ENCODE measurements at regions not wholly inside any gene's neighbourhood (a gene's known extent, or its start where the extent isn't known, plus 50 kb on each side); places are given as distances from the start of the nearest gene placed in this dataset.
"Not testable (repeated sequence)": the region's sequence is repeated elsewhere in the genome, so short reads cannot be mapped to it uniquely, and the experiment has no call there.

DNA sequence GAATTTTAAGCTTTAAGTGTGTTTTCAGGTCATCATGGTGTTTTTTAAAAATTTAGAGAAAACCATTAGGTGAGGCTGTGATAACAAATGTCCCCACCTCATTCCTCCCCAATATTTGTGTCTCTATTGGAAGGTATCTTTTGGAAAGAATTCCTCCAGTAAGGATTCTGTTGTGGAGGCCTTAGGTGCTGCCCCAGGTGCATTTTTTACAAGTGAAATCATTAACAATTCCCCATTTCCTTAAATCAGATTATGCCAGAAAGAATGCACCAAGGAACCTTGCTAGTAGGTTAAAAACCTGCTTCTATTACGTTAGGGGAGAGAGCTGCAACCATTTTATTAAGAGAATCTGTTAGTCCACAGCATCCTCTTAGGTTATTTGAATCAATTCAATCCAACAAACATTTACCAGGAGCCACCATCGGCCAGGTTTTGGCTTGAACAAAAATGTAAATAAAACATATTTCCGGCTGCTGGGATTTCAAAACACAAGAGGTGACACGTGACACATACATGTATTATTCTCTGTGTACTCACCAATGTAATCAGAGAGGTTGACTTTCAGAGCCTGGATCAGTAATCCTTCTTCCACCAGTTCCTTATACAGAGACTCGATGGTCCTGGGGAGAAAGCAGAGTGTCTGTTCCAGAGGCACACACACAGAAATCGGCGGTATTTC, 112.5 kb upstream of the ASB18 start:
- DNase-seq = no peak

DNA sequence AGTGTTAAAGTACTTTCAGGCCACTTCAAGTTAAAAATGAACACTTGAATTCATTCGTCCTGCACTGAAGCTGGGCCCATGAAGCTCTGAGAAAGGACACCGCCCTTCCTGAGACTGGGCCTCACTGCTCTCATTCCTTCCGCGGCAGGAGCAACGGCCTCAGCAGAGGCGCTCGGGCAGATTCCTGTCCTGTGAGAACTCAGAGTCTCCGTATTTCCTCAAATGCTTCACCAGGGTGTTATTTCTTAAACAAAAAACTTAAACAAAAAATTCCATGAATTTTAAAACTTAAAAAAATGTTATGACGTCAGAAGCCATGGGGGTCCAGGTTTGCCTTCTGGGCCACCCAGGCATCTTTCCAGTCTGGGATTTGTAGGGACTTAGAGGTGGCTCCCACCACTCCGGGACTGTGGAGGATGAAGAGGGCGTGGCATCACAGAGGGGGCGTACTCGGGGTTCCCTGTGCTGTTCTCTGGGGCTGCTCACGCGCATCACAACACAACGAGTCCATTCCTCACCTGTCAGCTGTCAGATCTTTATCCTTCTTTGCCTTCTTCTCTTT, 115.9 kb upstream of the ASB18 start:
- DNase-seq = no peak

DNA sequence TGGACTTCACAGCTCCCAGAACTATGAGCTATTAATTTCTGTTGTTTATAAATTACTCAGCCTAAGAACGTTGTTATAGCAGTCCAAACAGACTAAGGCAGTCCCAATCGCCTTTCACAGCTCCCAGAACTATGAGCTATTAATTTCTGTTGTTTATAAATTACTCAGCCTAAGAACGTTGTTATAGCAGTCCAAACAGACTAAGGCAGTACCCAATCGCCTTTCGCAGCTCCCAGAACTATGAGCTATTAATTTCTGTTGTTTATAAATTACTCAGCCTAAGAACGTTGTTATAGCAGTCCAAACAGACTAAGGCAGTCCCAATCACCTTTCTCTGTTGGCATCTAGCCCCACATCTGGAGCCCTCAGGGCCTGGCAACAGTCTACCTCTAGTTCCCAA, 117.0 kb upstream of the ASB18 start:
- not testable (repeated sequence) for DNase-seq

DNA sequence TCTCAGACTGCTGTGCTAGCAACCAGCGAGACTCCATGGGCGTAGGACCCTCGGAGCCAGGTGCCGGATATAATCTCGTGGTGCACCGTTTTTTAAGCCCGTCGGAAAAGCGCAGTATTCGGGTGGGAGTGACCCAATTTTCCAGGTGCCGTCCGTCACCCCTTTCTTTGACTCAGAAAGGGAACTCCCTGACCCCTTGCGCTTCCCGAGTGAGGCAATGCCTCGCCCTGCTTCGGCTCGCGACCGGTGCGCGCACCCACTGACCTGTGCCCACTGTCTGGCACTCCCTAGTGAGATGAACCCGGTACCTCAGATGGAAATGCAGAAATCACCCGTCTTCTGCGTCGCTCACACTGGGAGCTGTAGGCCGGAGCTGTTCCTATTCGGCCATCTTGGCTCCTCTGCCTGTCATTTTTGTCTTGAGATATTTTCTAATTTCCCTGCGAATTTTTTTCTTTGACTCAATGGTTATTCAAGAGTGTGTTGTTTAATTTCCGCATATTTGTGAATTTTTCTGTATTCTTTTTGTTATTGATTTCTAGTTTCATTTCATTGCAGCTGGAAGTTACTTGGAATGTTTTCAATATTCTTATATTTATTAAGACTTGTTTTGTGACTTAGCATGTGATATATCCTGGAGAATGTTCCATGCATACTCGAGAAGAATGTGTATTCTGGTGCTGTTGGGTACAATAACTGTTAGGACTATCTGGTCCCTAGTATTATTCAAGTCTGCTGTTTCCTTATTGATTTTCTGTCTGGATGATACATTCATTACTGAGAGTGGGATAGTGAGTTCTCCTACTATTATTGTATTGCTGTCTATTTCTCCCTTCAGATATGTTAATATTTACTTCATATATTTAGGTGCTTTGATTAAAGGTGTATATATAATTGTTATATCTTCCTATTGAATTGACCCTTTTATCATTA, 125.3 kb upstream of the ASB18 start:
- not testable (repeated sequence) for DNase-seq

DNA sequence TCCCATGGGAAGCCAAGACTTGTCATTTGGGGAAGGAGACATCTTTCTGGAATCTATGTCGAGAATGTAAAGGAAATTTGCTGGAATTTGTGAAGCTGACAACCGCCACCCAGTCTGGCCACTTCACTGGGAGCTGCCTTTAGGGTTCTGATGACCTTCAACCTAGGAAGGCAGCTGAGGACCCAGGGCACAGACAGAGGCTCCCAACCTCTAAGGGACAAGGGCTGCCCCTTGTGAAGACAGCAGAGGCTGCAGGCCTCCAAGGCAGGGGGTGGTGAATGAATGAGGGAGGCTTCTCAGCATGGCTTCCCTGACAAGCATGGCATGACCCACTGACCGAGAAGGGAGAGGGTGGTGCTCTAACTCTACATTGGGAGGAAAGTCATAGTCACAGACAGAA, 128.9 kb upstream of the ASB18 start:
- no peak for DNase-seq

DNA sequence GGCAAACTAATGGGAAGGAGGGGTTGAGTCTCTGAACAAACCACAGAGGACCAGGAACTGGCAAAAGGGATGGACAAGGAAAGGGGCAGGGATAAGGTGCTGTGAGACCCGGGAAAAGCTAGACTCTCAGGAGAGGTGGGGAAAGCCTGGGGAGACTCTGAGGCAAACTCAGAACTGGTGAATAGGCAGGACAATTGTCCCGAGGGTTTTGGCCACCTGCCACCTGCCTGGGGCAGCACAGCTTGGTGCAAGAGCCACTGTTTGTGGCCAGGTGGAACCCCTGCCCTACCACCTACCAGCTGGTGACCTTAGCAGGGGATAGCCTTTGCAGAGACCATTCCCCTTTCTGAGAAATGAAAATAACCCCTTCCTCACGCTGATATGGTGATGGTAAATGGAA, 129.4 kb upstream of the ASB18 start:
- DNase-seq = no peak

DNA sequence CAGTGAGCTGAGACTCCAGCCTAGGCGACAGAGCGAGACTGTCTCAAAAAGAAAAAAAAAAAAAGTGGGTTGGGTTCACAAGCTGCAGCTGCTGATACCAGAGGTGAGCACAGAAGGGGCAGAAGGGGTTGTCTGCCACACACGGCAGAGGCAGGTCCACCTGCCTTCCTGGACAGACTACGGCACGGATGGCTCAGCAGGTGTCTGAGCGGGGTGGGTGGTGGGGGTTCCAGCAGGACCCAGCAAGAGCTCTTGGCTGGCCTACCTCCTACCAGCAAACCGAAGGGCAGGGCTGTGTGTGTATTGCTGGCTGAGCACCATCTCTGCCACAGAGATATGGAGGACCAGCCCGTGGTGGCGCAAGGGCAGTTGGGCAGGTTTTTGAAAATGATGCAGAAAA, 130.4 kb upstream of the ASB18 start:
- DNase-seq = no peak

DNA sequence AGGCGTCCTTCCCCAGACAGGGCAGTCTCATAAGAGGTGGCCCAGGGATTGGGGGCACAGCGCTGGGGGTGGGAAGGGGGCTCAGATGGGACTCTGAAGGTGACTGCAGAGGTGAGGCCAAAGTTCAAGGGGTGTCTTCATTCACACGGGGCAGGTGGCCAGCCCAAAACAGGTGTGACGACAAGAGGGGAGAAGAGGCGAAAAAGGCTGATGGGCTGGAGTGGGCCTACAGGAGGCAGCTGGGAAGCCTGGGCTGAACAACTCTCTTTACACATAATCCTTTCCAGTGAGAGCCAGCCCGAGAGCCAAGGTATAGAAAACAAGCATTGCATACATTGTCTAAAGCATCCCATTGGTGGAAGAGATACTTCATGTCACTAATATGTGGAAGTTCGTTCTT, 130.9 kb upstream of the ASB18 start:
- no peak for DNase-seq

DNA sequence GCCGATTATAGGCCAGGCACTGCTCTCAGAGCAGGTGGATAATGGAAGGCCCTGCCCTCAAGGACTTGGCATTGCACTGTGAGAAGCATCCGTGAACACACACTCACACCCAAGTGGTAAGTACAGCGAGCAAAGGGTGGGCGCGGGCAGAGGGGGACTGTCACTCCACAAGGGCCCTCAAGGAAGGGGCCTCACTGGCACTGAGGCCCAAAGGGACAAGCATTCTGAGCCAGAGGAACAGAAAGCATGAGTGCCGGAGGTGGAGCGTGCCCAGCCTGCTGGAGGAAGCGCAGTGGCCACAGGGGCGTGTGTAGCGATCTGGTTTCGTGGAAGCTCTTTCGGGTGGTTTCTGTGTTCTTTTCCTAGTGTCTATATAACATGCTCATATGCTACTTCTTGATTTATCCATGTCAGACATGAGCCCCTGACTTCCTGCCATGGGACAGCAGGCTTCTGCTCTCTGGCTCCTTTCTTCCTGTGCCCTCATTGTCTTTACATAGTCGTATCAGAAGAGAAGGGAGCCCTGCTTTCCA, 132.7 kb upstream of the ASB18 start:
- no peak for DNase-seq

DNA sequence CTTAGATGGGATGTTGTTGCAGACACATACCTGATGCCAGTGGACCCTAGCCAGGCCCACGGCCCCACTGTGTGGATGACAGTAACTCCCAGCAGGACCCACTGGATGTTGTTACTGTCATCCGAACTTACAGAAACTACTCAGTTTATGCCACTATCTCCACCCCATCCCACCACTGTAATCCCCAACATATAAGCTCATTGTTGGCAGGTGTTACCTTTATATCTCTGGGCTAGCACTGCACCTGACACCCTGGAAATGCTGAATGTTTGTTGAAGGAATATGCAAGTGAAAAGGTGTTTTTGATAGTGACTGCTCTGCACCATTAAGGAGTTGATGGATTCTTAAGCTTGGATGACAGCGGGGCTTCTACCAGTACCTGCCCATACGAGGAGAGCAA, 133.5 kb upstream of the ASB18 start:
- no peak for DNase-seq

DNA sequence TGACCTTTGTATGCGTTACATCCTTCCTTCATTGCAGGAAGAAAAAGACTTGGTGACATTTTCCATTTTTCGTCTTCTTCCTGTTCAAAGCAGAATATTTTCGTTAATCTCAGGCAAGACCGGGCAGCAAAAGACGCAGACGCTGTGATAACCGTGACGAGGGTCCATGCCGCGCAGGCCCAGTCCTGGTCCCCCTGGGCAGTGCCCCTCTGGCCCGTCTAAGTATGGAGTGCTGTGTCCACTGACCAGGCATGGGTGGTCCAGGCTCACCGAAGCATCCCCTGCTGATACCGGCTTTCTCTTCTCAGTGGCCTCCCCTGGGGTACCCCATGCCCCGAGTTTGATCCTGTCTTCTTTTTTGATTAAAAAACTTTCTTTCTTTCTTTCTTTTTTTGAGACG, 135.2 kb upstream of the ASB18 start:
- no peak for DNase-seq

DNA sequence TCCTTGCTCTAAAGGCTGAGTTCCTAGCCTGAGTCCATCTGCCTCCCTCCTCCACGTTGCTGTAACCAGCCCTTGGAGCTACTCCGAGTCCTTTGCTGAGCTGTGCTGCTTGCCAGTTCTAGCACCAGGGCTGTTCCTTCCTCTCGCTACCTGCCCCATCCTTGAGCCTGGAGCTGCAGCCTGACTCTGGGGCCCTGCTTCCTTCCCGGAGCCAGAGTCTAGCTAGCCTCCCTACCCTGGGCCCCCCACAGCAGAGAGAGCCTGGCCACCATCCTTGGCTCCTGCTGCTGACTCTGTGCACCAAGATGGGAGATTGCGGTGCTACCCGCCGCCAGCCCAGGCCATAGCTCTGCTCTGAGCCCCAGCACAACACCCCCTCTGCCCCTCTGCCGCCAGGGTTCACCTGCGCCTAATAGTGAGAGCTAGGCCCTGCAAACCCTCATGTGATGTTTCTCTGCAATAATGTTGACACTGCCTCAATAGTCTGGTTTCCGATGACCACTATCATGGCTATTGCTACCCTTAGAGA, 135.9 kb upstream of the ASB18 start:
- DNase-seq = no peak

DNA sequence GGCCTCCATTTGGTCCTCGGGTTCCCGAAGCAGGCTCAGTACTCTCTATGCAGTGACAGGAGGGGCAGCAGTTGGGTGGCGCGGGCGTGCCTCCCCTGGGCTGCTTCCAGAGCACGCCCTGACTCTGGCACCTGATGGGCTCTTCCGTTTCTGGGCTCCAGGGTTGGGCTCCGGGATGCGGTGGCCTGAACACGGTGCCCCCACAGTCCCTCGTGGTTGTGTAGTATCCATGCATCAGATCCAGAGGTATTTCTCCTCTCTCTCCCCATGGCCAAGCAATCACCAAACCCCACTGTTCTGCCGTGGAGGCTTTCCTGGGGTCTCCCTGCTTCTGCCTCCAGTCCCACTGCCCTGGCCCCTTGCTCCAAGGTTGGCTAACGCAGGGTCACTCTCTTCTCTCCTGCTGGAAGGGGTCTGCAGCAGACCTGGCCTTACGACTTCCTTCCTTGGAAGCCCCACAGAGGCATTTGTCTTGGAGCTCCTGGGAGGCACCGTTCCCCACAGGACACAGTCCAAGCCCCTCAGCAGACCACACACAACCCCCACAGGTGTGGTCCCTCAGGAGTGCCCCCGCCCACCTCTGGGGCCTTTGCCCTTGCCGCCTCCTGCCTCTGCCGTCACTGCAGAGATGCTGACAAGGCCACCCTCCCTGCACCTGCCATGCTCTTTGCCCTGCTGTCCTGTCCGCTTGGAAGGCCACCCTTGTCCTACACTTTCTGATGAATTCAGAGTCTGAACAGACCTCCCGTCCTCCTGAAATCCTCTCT, 136.6 kb upstream of the ASB18 start:
- DNase-seq = no peak

DNA sequence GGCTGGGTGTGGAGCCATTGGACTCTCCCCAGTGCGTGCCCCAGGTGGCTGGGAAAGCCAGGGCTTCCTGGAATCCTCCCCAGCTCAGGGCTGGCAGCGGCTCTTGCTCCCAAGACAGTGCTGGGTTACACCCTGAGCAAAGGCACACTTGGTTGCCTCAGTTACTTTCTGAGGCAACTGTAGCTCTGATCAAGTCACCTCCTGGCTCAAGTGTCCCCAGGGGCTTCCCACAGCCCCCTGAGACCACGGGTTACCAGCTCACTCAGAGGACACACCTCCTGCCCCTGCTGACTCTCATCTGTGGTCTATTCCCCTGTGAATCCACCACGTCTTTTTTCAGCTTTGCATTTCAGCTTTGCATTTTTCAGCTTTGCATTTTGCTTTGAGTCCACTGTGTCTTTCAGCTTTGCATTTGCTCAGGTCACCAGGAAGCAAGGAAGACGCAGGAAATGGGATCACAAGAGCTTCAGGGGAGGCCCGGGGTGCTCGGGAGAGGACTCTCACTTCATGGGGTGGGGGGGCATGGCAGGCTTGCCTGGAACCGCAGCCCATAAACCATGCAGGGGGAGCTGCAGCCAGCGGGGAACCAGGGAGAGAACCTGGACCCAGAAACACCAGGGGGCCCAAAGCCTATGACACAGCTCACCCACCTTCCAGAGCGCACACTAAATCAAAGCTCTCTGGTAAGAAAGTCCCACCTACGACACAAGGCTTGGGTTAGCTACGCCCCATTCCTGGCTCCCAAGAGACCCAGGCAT, 138.0 kb upstream of the ASB18 start:
- no peak for DNase-seq

DNA sequence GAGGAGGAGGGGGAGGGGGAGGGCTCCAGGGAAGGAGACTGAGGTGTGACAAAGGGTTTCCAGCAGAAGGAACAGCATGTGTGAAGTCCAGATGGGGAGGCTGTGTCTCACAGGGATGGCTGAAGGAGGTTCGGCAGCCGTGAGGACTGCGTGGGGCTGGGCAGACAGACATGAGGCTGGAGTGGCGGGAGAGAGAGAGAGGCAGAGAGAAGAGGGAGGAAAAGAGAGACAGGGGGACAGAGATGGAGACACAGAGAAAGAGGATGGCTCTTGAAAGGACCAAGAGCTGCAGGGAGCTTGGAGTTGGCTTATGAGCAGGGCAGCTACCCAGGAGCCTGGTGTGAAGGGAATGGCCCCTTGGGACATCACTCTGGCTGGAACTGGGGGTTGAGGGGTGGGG, 138.9 kb upstream of the ASB18 start:
- DNase-seq = no peak

DNA sequence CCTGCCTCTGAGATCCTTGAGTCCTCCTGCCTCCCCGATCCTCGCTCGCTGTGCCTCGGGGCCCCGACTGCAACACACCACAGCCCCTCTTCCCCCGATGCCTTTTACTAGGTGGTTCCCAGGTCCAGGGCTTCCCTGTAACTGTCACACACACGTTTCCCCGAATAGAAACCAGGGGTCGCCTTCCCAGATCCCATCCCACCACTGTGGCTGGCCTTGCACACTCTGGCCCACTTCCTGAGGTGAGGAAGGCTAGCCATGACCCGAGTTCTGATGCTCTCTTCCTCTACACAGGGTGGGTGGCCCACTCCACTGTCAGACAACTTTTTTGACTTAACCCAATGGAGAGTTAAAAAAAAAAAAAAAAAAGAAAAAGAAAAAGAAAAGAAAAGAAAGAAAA, 139.6 kb upstream of the ASB18 start:
- DNase-seq = no peak

DNA sequence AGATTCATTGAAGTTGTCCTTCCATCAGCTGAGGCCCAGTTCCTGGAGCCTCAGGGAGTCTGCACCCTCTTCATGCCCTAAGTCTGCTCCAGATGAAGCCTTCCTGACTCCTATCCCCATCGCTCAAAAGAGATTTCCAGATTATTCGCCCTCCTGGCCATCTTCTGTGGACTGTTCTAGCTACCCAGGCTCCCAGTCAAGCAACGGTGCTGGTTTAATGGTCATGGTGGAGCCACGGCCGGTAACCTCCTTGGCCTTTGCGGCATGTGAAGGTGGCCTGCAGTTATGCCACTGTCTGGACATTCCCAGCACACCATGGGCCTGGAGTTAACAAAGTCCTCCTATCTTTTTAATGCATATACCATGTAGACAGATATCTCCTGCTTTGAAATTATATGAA, 140.1 kb upstream of the ASB18 start:
- DNase-seq = no peak

DNA sequence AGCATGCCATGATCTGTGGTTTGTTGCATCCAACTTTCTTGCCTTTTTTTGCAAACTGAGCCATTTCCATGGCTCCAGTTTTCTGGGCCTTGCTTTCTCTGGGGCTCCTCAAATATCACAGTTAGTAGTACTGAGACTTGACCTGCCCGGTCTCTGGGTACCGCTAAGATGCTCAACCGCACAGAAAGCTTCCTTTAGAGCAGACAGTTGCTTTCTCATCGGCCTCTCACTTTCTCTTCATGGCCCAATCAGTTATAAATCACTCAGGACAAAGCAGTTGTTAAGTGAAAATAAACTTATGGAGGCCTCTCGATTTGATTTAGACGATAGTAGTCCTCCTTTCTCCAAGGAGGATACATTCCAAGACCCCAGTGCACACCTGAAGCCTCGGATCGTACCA, 141.2 kb upstream of the ASB18 start:
- DNase-seq = no peak

DNA sequence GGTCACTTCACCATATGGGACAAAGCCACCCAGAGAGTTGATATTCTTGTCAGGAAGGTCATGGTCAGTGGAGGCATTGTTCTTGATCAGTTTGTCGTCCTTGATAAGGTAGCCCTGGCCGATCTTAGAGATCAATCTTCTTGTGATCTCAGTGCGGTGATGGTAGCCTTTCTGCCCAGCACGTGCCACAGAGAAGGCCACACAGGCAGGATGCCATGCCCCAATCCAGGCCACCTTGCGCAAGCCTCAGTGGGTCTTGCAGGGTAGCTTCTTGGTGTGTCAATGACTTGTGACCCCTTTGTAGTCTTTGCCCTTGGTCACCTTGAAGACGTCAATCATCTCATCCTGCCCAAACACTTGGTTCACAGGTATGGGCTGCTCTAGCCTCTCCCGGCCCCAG, 143.9 kb upstream of the ASB18 start:
- DNase-seq = no peak

DNA sequence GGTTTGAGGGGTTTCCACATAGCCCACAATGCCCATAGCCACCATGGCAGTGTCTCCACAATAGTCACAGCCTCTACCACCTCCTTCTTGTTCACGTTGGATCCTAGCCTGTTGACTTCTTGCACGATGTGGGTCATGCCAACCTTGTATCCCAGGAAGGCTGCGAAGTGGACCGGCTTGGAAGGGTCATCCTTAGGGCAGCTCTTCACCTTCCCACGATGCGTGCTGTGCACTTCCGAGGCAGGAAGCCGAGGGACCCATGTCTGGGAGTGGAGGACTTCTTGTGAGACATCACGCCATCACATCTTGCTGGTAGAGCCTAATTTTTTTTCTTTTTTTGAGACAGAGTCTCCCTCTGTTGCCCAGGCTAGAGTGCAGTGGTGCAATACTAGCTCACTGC, 144.6 kb upstream of the ASB18 start:
- DNase-seq = no peak

DNA sequence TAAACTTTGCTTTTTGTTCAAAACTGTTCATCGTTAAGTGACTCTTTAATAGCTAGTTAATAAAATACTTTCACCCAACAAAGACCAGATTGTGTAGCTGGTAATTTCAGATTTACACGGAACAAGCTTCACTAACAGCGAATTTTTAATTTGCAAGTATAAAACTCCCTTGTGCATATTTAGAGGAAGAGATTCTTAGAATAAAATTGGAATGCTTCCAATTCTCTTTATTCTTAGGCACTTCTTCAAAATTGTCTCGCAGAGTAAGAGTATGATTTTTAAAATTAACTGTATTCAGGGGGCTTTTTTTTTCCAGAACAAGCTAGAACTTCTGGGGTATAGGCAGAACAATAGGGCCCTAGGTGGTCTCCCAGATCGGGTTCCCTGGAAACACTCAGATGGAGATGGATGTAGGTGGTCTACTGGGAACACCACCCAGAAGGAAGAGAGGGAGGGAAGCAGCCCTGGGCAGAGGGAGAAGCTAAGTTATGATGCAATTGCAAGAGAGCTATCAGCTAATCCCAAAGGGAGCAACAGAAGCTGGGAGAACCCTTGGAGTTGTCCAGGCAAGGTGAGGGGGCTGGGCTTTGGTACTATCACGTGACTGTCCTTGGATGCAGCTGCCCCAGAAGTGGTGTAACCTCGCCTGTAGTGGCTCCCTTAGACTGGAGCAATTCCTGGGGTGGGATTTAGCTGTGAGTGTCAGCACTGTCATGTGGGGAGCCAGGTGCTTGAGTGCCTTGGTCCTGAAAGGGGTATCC, 151.7 kb upstream of the ASB18 start:
- DNase-seq = no peak
